ENCODE measurements at regions not wholly inside any gene's neighbourhood (a gene's known extent, or its start where the extent isn't known, plus 50 kb on each side); places are given as distances from the start of the nearest gene placed in this dataset.
"Not testable (repeated sequence)": the region's sequence is repeated elsewhere in the genome, so short reads cannot be mapped to it uniquely, and the experiment has no call there.

DNA sequence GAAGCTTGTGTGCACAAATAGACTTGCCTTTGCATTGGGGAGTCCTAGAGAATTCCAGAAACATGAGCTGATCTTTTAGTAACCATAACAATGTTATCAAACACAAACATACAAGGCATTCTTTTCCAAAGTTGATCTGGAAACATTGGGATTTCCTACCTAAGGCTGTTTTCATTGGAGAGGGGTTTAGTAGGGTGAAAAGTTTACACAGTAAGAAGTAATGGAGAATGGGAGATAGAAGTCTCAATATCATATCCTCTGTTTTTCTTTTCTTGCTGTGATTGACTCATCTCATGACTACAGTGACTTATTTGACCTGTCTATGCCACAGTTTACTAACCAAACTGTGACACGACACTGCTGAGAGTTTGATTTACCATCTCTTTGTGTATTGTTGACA, 65.6 kb upstream of the PLA2G4A start:
- Histone ChIP-seq H3K36me3 (replicated peaks) (no peaks in the 10 kb centered on the region), H3K27ac (peak overlapping the region; percentile 99), H3K4me3 (ENCODE audit: low read depth, low read length) (no peak overlapping the region), H3K27me3 (replicated peaks) (no peaks in the 10 kb centered on the region)
- in situ Hi-C loops (cut with HindIII; ENCODE audit: low pct_ligation_motif_present, low sequenced_read_pairs), result no loop called here
- DNase-seq, result peak; percentile 90
- TF ChIP-seq, protein P1, sequence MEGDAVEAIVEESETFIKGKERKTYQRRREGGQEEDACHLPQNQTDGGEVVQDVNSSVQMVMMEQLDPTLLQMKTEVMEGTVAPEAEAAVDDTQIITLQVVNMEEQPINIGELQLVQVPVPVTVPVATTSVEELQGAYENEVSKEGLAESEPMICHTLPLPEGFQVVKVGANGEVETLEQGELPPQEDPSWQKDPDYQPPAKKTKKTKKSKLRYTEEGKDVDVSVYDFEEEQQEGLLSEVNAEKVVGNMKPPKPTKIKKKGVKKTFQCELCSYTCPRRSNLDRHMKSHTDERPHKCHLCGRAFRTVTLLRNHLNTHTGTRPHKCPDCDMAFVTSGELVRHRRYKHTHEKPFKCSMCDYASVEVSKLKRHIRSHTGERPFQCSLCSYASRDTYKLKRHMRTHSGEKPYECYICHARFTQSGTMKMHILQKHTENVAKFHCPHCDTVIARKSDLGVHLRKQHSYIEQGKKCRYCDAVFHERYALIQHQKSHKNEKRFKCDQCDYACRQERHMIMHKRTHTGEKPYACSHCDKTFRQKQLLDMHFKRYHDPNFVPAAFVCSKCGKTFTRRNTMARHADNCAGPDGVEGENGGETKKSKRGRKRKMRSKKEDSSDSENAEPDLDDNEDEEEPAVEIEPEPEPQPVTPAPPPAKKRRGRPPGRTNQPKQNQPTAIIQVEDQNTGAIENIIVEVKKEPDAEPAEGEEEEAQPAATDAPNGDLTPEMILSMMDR (IDR thresholded peaks at IDR 0.05; ENCODE audit: low read depth, low read length, missing control alignments), result no peak

DNA sequence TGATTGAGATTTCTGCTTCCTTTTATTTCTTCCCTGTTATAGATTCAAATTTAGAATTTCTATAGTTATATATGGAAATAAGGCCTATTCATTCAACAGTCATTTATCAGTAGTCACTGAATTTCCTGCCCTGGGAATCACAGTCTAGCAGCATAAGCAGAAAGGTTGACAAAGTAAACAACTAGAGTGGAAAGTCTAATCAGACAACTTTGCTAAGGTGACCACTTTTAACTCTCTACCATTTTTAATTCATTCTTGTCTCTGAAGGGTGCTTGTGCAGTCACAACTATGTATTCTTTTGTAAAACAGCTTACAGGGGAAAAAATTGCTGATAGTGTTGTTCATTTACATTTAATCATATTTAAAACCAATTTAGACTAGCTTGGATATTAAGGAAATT, 66.1 kb upstream of the PLA2G4A start:
- H3K27me3 ChIP-seq (replicated peaks), result no peaks in the 10 kb centered on the region
- in situ Hi-C loops (cut with HindIII; ENCODE audit: low pct_ligation_motif_present, low sequenced_read_pairs), result no loop called here
- TF ChIP-seq, protein P1 (IDR thresholded peaks at IDR 0.05; ENCODE audit: low read depth, low read length, missing control alignments), result no peak
- peak overlapping the region; percentile 99 for H3K27ac ChIP-seq
- H3K4me3 ChIP-seq (ENCODE audit: low read depth, low read length), result no peak overlapping the region
- DNase-seq, result peak; percentile 22
- H3K36me3 ChIP-seq (replicated peaks), result no peaks in the 10 kb centered on the region

DNA sequence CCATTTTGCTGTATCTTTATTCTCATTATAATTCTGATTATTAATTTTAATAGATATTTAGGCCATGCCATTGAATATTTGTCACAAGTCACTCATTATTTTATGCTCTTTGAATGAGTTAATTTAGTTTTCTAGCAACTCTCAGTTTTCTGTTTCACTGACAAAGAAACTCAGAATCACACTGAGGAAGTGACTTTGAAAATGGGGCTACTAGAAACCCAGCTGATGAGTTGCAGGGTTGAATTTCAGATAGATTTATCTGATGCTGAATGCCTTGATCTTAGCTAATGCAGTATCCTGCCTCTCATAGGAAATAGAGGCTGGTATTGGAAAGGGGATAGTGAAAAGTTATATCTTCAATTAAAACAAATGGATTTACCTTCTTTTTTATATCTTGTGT, 67.4 kb upstream of the PLA2G4A start:
- no peak overlapping the region for H3K4me3 ChIP-seq (ENCODE audit: low read depth, low read length)

DNA sequence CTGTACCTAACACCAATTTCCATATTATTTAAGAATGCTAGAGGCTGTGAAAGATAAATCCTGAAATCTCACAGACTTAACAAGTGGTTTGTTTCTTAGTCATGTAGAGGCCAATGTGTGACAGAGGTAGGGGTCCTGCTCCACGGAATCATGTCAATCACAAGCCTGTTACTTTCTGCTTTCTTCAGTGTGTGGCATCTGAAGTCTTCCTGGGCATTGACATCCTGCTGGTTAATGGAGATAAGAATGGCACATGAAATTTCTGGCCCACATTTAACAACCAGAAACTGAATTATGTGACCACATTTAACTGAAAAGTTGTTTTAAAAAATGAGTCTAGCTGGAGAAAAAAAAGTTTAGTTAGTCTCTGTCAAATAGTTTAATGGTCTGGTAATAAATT, 68.3 kb upstream of the PLA2G4A start:
- no peaks in the 10 kb centered on the region for H3K27me3 ChIP-seq (replicated peaks)
- in situ Hi-C loops (cut with HindIII; ENCODE audit: low pct_ligation_motif_present, low sequenced_read_pairs), result no loop called here
- no peak overlapping the region for H3K27ac ChIP-seq
- TF ChIP-seq, protein P1 (IDR thresholded peaks at IDR 0.05; ENCODE audit: low read depth, low read length, missing control alignments), result no peak
- no peak for DNase-seq
- no peaks in the 10 kb centered on the region for H3K36me3 ChIP-seq (replicated peaks)
- no peak overlapping the region for H3K4me3 ChIP-seq (ENCODE audit: low read depth, low read length)

More for the DNA sequence above, 67.4 kb upstream of the PLA2G4A start:
- no peak for DNase-seq
- no peaks in the 10 kb centered on the region for H3K27me3 ChIP-seq (replicated peaks)
- TF ChIP-seq, protein P1 (IDR thresholded peaks at IDR 0.05; ENCODE audit: low read depth, low read length, missing control alignments), result no peak
- H3K27ac ChIP-seq, result peak overlapping the region; percentile 99
- in situ Hi-C loops (cut with HindIII; ENCODE audit: low pct_ligation_motif_present, low sequenced_read_pairs), result no loop called here
- H3K36me3 ChIP-seq (replicated peaks), result no peaks in the 10 kb centered on the region

DNA sequence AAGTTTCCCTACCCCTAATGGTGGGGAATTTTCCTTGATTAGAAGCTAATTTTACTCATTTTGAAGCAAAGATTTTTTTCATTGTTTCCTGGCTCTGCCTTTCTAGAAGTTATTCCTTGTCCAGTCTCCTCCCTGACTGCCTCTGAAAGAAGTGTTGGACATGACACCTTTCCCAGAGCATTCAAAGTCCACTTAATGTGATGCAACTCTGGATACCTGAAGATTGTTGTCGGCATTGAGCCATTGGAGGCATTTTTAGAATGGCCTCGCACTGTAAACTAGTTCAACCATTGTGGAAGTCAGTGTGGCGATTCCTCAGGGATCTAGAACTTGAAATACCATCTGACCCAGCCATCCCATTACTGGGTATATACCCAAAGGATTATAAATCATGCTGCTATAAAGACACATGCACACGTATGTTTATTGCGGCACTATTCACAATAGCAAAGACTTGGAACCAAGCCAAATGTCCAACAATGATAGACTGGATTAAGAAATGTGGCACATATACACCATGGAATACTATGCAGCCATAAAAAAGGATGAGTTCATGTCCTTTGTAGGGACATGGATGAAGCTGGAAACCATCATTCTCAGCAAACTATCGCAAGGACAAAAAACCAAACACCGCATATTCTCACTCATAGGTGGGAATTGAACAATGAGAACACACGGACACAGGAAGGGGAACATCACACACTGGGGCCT, 69.7 kb upstream of the PLA2G4A start:
- H3K36me3 ChIP-seq (replicated peaks); H3K27me3 ChIP-seq (replicated peaks); DNase-seq; in situ Hi-C loops (cut with HindIII; ENCODE audit: low pct_ligation_motif_present, low sequenced_read_pairs); H3K4me3 ChIP-seq (ENCODE audit: low read depth, low read length); H3K27ac ChIP-seq: not testable (repeated sequence)

DNA sequence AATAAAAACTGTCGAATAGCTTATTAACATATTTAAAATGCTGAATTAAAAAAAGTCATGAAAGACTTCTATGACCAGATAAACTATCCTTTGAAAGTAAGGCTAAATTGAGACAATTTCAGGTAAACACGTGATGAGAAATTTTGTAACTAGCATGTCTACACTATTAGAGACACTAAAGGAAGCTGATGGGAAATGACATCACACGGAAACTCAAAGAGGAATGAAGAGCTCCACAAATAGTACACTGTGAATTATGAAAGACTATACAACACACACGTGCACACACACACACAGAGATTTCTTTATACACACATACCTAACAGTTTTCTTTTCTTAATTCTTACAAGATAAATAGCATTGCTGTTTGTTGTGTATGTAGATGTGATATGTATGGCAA, 70.9 kb upstream of the PLA2G4A start:
- no peak overlapping the region for H3K4me3 ChIP-seq (ENCODE audit: low read depth, low read length)
- H3K27me3 ChIP-seq (replicated peaks), result no peaks in the 10 kb centered on the region
- in situ Hi-C loops (cut with HindIII; ENCODE audit: low pct_ligation_motif_present, low sequenced_read_pairs), result no loop called here
- no peak for DNase-seq
- no peak overlapping the region for H3K27ac ChIP-seq
- no peaks in the 10 kb centered on the region for H3K36me3 ChIP-seq (replicated peaks)
- TF ChIP-seq, protein P1 (IDR thresholded peaks at IDR 0.05; ENCODE audit: low read depth, low read length, missing control alignments), result no peak
